LNCAP (cell line): ENCODE measurements at regions not wholly inside any gene's neighbourhood (a gene's known extent, or its start where the extent isn't known, plus 50 kb on each side); places are given as distances from the start of the nearest gene placed in this dataset.

Experiments used
- TF ChIP-seq, protein P1 (sequence below): fragments of 450-650 bp; IDR thresholded peaks from 2 replicates; pipeline ENCODE4 v1.5.1; 2017; ENCODE audit warnings: mild to moderate bottlenecking

DNA sequence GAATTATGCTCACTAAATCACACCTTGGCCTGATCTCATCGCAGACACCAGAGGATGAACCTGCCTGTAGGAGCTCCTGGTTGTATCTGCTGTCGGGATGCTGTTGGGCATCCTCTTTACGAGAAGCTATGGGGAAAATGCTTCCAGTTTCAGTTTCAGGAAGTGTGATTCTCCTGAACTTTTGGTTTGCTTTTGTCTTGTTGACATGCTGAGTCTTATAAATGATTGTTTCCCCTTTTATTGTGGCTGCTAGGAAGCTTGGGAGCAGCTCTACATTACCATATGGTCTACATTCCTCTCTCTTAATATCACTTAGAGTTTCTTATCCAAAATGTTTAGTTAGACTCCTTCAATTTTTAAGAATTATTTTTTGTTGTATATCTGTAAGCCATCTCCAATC, 227.5 kb downstream of the MTX2 start:
- TF ChIP-seq, protein P1, sequence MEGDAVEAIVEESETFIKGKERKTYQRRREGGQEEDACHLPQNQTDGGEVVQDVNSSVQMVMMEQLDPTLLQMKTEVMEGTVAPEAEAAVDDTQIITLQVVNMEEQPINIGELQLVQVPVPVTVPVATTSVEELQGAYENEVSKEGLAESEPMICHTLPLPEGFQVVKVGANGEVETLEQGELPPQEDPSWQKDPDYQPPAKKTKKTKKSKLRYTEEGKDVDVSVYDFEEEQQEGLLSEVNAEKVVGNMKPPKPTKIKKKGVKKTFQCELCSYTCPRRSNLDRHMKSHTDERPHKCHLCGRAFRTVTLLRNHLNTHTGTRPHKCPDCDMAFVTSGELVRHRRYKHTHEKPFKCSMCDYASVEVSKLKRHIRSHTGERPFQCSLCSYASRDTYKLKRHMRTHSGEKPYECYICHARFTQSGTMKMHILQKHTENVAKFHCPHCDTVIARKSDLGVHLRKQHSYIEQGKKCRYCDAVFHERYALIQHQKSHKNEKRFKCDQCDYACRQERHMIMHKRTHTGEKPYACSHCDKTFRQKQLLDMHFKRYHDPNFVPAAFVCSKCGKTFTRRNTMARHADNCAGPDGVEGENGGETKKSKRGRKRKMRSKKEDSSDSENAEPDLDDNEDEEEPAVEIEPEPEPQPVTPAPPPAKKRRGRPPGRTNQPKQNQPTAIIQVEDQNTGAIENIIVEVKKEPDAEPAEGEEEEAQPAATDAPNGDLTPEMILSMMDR, result no peak

DNA sequence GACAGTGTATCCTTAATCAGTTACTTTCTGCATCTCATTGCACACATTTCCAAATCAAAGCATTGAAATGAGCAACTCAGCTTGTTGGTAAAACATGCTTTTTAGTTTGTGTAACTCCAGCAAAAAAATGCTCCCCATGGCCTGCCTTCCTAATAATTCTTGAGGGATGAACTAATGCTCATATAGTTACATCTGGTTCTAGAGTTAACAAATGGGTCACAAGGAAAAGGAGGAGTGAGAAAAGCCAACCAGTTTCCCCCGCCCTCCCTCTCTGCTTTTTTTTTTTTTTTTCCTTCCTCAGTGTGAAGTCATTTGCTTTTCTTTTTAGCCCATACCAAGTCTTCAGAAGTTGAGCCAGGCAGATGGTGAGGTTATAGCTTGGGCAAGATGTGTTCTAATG, 231.7 kb downstream of the MTX2 start:
- TF ChIP-seq, protein P1, result no peak

DNA sequence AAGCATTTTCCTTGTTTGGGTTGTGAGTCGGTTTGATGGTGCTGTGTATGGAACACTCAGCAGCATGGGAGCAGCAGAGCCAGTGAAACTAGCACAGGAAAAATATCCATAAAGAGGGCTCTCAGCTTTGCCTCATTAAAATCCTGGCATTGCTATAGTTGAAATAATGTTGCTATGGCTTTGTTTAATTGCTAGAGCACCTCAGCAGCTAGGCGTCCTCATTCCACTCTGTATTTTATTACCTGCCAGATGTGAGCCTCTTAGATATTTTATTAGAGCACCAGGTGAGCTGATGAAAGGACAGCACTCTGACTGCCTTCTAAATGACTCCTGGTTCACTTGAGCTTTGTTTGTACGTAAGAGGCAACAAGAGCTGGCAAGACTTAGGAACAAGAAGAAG, 232.4 kb downstream of the MTX2 start:
- TF ChIP-seq, protein P1, result no peak

DNA sequence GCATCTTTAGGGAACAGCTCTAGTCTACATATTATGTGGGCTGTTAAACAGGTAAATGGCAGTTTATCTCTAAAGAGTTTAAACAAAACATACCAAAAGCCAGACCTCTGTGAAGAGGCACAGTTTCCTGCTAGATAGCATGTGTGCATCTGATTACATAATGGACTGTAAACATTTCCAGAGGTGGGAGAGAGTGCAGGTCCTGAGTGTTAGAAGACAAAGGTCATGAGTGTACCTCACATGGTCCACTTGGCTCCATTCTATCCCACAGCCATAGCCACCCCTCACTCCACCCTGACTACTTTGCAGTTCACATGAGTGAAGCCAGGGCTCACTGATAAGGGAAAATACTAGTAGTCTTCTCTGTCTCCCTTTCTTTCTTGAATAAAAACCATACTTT, 233.4 kb downstream of the MTX2 start:
- TF ChIP-seq, protein P1, result no peak

DNA sequence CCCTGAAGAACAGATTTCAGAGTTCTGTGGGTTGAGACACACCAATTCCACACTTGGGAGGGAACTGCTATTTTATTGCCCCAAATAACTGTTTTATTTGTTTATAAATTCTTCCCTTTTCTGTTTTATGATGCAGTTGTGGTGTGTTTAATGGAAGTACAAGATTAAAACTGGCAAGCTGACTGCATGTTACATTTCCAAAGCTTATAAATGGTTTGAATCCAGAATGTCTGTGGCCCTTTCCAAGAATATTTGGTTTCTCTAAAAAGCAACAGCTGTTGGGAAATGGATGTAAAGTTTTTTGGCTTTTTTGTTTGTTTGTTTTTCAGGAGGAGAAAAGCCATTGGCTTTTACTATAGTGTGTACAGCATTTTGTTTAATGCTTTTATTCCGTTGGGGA, 234.5 kb downstream of the MTX2 start:
- TF ChIP-seq, protein P1, result no peak

DNA sequence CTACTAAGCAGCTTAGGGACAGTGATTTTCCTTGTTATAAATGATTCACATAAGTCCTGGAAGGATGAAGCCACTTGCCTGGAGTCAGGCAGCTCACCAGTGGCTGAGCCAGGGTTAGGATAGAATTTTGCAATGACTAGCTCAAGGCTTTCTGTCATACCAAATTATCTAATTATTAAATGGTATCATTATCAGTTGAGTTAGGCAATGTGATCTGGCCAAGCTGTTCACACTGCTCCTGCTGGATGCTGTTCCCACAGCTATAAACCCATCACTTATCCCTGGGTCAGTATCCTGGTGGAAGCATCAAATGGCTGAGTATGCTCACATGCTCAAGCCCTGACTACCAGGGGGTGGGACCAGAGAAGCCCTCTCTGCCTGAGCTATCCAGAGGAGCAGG, 235.2 kb downstream of the MTX2 start:
- TF ChIP-seq, protein P1, result no peak

DNA sequence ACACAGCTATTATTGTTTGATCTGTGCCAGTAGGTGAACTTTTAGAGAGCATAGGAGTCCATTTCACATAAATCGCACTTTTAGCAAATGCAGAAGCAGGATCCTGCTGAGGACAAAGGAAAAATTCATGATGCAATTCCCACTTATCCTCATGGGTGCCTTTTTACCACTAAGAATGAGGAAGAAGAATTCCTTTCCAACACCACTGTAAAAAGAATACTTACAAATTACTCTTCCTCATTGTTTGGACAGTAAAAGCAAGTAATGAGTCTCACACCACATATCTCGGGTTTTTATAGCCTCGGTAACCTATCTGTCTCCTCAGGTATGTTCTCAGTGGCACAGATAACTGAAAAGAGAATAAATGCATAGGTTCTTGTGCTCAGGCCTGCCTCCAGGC, 238.5 kb downstream of the MTX2 start:
- TF ChIP-seq, protein P1, result no peak

DNA sequence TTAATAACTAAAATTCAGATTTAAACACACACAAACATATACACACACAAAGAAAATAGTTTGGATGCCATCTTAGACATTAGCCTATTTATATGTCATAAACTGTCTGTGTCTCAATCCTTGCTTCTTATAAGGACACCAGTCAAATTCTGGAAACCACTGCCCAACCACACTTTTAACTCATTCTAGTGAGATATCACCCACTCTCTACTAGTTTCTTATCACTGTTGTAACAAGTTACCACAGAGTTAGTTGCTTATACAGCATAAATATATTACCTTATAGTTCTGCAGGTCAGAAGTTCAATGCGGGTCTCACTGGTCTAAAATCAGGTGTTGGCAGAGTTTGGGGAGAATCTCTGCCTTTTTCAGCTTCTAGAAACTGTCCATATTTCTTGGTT, 239.1 kb downstream of the MTX2 start:
- TF ChIP-seq, protein P1, result no peak
